GM23338 (cell line): ENCODE measurements at regions not wholly inside any gene's neighbourhood (a gene's known extent, or its start where the extent isn't known, plus 50 kb on each side); places are given as distances from the start of the nearest gene placed in this dataset.

ENCODE experiments used
- ATAC-seq: fragments of 200-7000 bp; cut with Tn5 transposase; 3 replicates; pipeline ENCODE4 v1.9.1; 2020
- DNase-seq: peaks from one replicate; pipeline ENCODE4 v3.0.0-alpha.2; 2015; ENCODE audit warnings: low spot score
- H2AFZ ChIP-seq: fragments of 200-600 bp; sonication (generic); 2 replicates; pipeline ENCODE4 v1.8.0; 2016; ENCODE audit warnings: antibody characterized with exemption, mild to moderate bottlenecking, moderate library complexity
- H3F3A ChIP-seq: fragments of 200-600 bp; sonication (generic); replicated peaks from 2 replicates; pipeline ENCODE4 v1.8.0; 2017; ENCODE audit warnings: antibody characterized with exemption, mixed run types, low read depth
- H3K27ac ChIP-seq: fragments of 200-600 bp; sonication (generic); 2 replicates; pipeline ENCODE4 v1.6.1; 2016; ENCODE audit warnings: low read depth
- H3K27me3 ChIP-seq: fragments of 200-600 bp; sonication (generic); 2 replicates; pipeline ENCODE4 v1.8.0; 2016; ENCODE audit warnings: mild to moderate bottlenecking, mixed run types, moderate library complexity; ENCODE audit not compliant: insufficient read depth
- H3K36me3 ChIP-seq: fragments of 200-600 bp; sonication (generic); 2 replicates; pipeline ENCODE4 v1.8.0; 2016; ENCODE audit warnings: mild to moderate bottlenecking; ENCODE audit not compliant: insufficient read depth
- H3K4me1 ChIP-seq: fragments of 200-600 bp; sonication (generic); 2 replicates; pipeline ENCODE4 v1.8.0; 2016; ENCODE audit warnings: mild to moderate bottlenecking, moderate library complexity; ENCODE audit not compliant: insufficient read depth
- H3K4me2 ChIP-seq: fragments of 200-600 bp; sonication (generic); 2 replicates; pipeline ENCODE4 v1.7.1; 2017; ENCODE audit warnings: mixed run types
- H3K4me3 ChIP-seq: fragments of 200-600 bp; sonication (generic); 2 replicates; pipeline ENCODE4 v1.6.1; 2016; ENCODE audit warnings: mixed run types
- H3K79me2 ChIP-seq: fragments of 200-600 bp; sonication (generic); replicated peaks from 2 replicates; pipeline ENCODE4 v1.8.0; 2017; ENCODE audit warnings: mild to moderate bottlenecking; ENCODE audit not compliant: insufficient read depth
- H3K9me2 ChIP-seq: fragments of 200-600 bp; sonication (generic); 2 replicates; pipeline ENCODE4 v1.8.0; 2017; ENCODE audit not compliant: insufficient read depth
- H4K20me1 ChIP-seq: fragments of 200-600 bp; sonication (generic); replicated peaks from 2 replicates; pipeline ENCODE4 v1.8.0; 2017; ENCODE audit warnings: mild to moderate bottlenecking; ENCODE audit not compliant: insufficient read depth
- H3K27ac Mint-ChIP-seq: 2 replicates; pipeline ENCODE4 v1.8.0; 2020; ENCODE audit warnings: inconsistent platforms, mild to moderate bottlenecking, moderate library complexity, mixed read lengths
- H3K27me3 Mint-ChIP-seq: 3 replicates; pipeline ENCODE4 v1.8.0; 2022; ENCODE audit warnings: low read depth, mild to moderate bottlenecking, moderate library complexity, mixed read lengths, inconsistent platforms; ENCODE audit not compliant: insufficient read depth, poor library complexity
- H3K36me3 Mint-ChIP-seq: 3 replicates; pipeline ENCODE4 v1.8.0; 2021; ENCODE audit warnings: low read depth, mild to moderate bottlenecking, inconsistent platforms, moderate library complexity, mixed read lengths
- H3K4me1 Mint-ChIP-seq: 3 replicates; pipeline ENCODE4 v1.8.0; 2020; ENCODE audit warnings: mild to moderate bottlenecking, inconsistent platforms, mixed read lengths
- H3K4me3 Mint-ChIP-seq: 3 replicates; pipeline ENCODE4 v1.8.0; 2021; ENCODE audit warnings: moderate library complexity, mild to moderate bottlenecking, inconsistent platforms, mixed read lengths
- H3K9me3 Mint-ChIP-seq: 3 replicates; pipeline ENCODE4 v1.8.0; 2020; ENCODE audit warnings: moderate library complexity, mild to moderate bottlenecking, inconsistent platforms, mixed read lengths
- CREB1 ChIP-seq: fragments of 250-450 bp; sonication (Bioruptor Pico); IDR thresholded peaks from 2 replicates; pipeline ENCODE4 v1.5.0; 2020; ENCODE audit warnings: low read depth, mild to moderate bottlenecking, moderate library complexity
- ETS1 ChIP-seq: IDR thresholded peaks from 2 replicates; pipeline ENCODE4 v1.6.1; 2016; ENCODE audit warnings: antibody characterized with exemption
- EZH2 ChIP-seq: fragments of 200-600 bp; sonication (generic); IDR thresholded peaks from one replicate; pipeline ENCODE4 v1.8.0; 2017; ENCODE audit warnings: antibody characterized with exemption, mild to moderate bottlenecking, low read depth; ENCODE audit not compliant: unreplicated experiment
- EZH2phosphoT487 ChIP-seq: fragments of 200-600 bp; sonication (generic); IDR thresholded peaks from one replicate; pipeline ENCODE4 v1.8.1; 2018; ENCODE audit warnings: antibody characterized with exemption; ENCODE audit not compliant: unreplicated experiment
- JUNB ChIP-seq: IDR thresholded peaks from one replicate; pipeline ENCODE4 v1.6.1; 2016; ENCODE audit warnings: antibody characterized with exemption; ENCODE audit not compliant: unreplicated experiment
- NANOG ChIP-seq: IDR thresholded peaks from 2 replicates; pipeline ENCODE4 v1.6.1; 2016; ENCODE audit warnings: antibody characterized with exemption, borderline replicate concordance
- POLR2AphosphoS5 ChIP-seq: IDR thresholded peaks from 2 replicates; pipeline ENCODE4 v1.6.1; 2016; ENCODE audit warnings: antibody characterized with exemption, low read depth
- STAT1 ChIP-seq: IDR thresholded peaks from one replicate; pipeline ENCODE4 v1.6.1; 2016; ENCODE audit warnings: antibody characterized with exemption; ENCODE audit not compliant: unreplicated experiment
- ZNF114 ChIP-seq: fragments of 250-450 bp; sonication (Bioruptor Pico); IDR thresholded peaks from 2 replicates; pipeline ENCODE4 v1.5.0; 2020; ENCODE audit warnings: mild to moderate bottlenecking, moderate library complexity
- ZNF331 ChIP-seq: fragments of 250-450 bp; sonication (Bioruptor Pico); IDR thresholded peaks from 2 replicates; pipeline ENCODE4 v1.5.0; 2020; ENCODE audit warnings: low read depth, mild to moderate bottlenecking, moderate library complexity
- ZNF462 ChIP-seq: fragments of 250-450 bp; sonication (Bioruptor Pico); IDR thresholded peaks from 2 replicates; pipeline ENCODE4 v1.5.0; 2020; ENCODE audit warnings: mild to moderate bottlenecking, moderate library complexity
- TF ChIP-seq, protein P1 (sequence below), 2 experiments: fragments of 200-600 bp in 1 of 2; sonication (generic) in 1 of 2; conservative IDR thresholded peaks; 2 replicates each; pipeline versions ENCODE4 v1.5.1 to v1.6.1; 2016 to 2017; ENCODE audit warnings: antibody characterized with exemption in 2 of 2, low read depth in 2 of 2, mild to moderate bottlenecking in 2 of 2, moderate library complexity in 1 of 2
- TF ChIP-seq, protein P2 (sequence below): IDR thresholded peaks from one replicate; pipeline ENCODE4 v1.6.1; 2018; ENCODE audit warnings: antibody characterized with exemption; ENCODE audit not compliant: unreplicated experiment

DNA sequence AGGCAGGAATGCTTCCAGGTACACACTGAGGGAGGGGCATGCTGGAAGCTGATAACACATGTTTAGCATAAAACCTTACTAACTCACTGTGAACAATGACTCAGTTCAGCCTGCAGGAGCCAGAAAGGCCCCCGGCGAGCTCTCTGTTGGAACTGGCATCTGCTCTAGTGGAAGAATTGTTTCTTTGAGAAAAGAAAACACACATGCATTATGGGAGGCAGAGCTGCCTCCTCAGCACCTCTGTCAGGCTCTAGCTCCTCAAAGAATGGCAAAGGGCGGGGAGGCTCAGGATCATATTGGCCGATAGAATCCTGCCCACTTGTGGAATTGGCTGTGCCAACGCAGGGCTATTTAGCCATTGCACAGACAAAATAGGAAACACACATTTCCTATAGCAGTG is 338.3 kb downstream of the CXCL12 start:
- Histone ChIP-seq H3K4me2 (no peak overlapping the region), H3K9me2 (no peaks in the 10 kb centered on the region), H3K4me1 (0 out of 2 replicates have a peak, but pooled peaks cover 7% of the 10 kb centered on the region), H3K4me3 (no peak overlapping the region), H3K79me2 (no peaks in the 10 kb centered on the region), H3K36me3 (no peaks in the 10 kb centered on the region), H3K27me3 (no peaks in the 10 kb centered on the region), H4K20me1 (no peaks in the 10 kb centered on the region), H3K27ac (no peak overlapping the region), H3F3A (no peaks in the 10 kb centered on the region), H2AFZ (peak overlapping the region; percentile 14; the same call in 1 of the 2 replicates)
- no peak overlapping the region for H3K4me3 Mint-ChIP-seq
- DNase-seq (no peak), ATAC-seq (no peak; the same call in 2 of the 3 replicates)
- no peaks in the 10 kb centered on the region for H3K36me3 Mint-ChIP-seq
- no peaks in the 10 kb centered on the region for H3K9me3 Mint-ChIP-seq
- peaks cover 7% of the 10 kb centered on the region for H3K27me3 Mint-ChIP-seq
- TF ChIP-seq ZNF331 (no peak), ZNF462 (CRISPR knock-in tag) (no peak), NANOG (no peak), ZNF114 (CRISPR knock-in tag) (no peak), JUNB (no peak), CREB1 (CRISPR knock-in tag) (no peak), POLR2AphosphoS5 (no peak), EZH2 (no peak), EZH2phosphoT487 (no peak), STAT1 (no peak), ETS1 (no peak)
- TF ChIP-seq, protein P1, sequence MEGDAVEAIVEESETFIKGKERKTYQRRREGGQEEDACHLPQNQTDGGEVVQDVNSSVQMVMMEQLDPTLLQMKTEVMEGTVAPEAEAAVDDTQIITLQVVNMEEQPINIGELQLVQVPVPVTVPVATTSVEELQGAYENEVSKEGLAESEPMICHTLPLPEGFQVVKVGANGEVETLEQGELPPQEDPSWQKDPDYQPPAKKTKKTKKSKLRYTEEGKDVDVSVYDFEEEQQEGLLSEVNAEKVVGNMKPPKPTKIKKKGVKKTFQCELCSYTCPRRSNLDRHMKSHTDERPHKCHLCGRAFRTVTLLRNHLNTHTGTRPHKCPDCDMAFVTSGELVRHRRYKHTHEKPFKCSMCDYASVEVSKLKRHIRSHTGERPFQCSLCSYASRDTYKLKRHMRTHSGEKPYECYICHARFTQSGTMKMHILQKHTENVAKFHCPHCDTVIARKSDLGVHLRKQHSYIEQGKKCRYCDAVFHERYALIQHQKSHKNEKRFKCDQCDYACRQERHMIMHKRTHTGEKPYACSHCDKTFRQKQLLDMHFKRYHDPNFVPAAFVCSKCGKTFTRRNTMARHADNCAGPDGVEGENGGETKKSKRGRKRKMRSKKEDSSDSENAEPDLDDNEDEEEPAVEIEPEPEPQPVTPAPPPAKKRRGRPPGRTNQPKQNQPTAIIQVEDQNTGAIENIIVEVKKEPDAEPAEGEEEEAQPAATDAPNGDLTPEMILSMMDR (conservative IDR thresholded peaks at IDR 0.05; ENCODE audit: low read depth in 2 of 2): no peak
- TF ChIP-seq, protein P2, sequence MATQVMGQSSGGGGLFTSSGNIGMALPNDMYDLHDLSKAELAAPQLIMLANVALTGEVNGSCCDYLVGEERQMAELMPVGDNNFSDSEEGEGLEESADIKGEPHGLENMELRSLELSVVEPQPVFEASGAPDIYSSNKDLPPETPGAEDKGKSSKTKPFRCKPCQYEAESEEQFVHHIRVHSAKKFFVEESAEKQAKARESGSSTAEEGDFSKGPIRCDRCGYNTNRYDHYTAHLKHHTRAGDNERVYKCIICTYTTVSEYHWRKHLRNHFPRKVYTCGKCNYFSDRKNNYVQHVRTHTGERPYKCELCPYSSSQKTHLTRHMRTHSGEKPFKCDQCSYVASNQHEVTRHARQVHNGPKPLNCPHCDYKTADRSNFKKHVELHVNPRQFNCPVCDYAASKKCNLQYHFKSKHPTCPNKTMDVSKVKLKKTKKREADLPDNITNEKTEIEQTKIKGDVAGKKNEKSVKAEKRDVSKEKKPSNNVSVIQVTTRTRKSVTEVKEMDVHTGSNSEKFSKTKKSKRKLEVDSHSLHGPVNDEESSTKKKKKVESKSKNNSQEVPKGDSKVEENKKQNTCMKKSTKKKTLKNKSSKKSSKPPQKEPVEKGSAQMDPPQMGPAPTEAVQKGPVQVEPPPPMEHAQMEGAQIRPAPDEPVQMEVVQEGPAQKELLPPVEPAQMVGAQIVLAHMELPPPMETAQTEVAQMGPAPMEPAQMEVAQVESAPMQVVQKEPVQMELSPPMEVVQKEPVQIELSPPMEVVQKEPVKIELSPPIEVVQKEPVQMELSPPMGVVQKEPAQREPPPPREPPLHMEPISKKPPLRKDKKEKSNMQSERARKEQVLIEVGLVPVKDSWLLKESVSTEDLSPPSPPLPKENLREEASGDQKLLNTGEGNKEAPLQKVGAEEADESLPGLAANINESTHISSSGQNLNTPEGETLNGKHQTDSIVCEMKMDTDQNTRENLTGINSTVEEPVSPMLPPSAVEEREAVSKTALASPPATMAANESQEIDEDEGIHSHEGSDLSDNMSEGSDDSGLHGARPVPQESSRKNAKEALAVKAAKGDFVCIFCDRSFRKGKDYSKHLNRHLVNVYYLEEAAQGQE: no peak
- H3K27ac Mint-ChIP-seq: no peak overlapping the region
- H3K4me1 Mint-ChIP-seq: peaks cover 17% of the 10 kb centered on the region
